WTC11 (cell line): ENCODE measurements at regions not wholly inside any gene's neighbourhood (a gene's known extent, or its start where the extent isn't known, plus 50 kb on each side); places are given as distances from the start of the nearest gene placed in this dataset.

ENCODE experiments used
- ATAC-seq: fragments of 200-7000 bp; cut with Tn5 transposase; 2 replicates; pipeline ENCODE4 v1.10.0; 2021; ENCODE audit warnings: mild to moderate bottlenecking, moderate library complexity
- CTCF ChIA-PET: fragments of 300-600 bp; sonication (Branson Sonifier 250); formaldehyde crosslinking; loops from one replicate; lab custom pipeline; 2021; ENCODE audit warnings: antibody characterized with exemption; lab: Charles Lee
- POLR2A ChIA-PET: fragments of 350-600 bp; sonication (Branson Sonifier 250); formaldehyde crosslinking; loops from one replicate; lab custom pipeline; 2021; ENCODE audit warnings: antibody characterized with exemption; lab: Charles Lee
- DNase-seq: peaks from one replicate; pipeline ENCODE4 v3.0.0; 2021; ENCODE audit warnings: low spot score
- H3K27ac Mint-ChIP-seq: 2 replicates; pipeline ENCODE4 v1.8.0; 2021; ENCODE audit warnings: mixed read lengths
- H3K27me3 Mint-ChIP-seq: 2 replicates; pipeline ENCODE4 v1.8.0; 2021; ENCODE audit warnings: low read depth, mild to moderate bottlenecking, moderate library complexity, mixed read lengths
- H3K36me3 Mint-ChIP-seq: 2 replicates; pipeline ENCODE4 v1.8.0; 2021; ENCODE audit warnings: mixed read lengths
- H3K4me1 Mint-ChIP-seq: 2 replicates; pipeline ENCODE4 v1.8.0; 2022; ENCODE audit warnings: mixed read lengths
- H3K4me3 Mint-ChIP-seq: 2 replicates; pipeline ENCODE4 v1.8.0; 2021; ENCODE audit warnings: mild to moderate bottlenecking, moderate library complexity, mixed read lengths
- H3K9me3 Mint-ChIP-seq: 2 replicates; pipeline ENCODE4 v1.8.0; 2021; ENCODE audit warnings: mixed read lengths
- ETV6 ChIP-seq: sonication (generic); formaldehyde crosslinking; IDR thresholded peaks from 2 replicates; pipeline ENCODE4 v1.8.1; 2022; ENCODE audit warnings: mild to moderate bottlenecking, missing genetic modification reagents
- FOXJ3 ChIP-seq: sonication (generic); formaldehyde crosslinking; IDR thresholded peaks from 2 replicates; pipeline ENCODE4 v1.9.0; 2021; ENCODE audit warnings: missing genetic modification reagents, mild to moderate bottlenecking, borderline replicate concordance
- FOXP1 ChIP-seq: sonication (generic); formaldehyde crosslinking; IDR thresholded peaks from 2 replicates; pipeline ENCODE4 v1.8.0; 2022; ENCODE audit warnings: missing genetic modification reagents, mild to moderate bottlenecking, moderate library complexity, borderline replicate concordance
- GRHL2 ChIP-seq: fragments of 250-450 bp; sonication (Bioruptor Pico); IDR thresholded peaks from 2 replicates; pipeline ENCODE4 v1.8.0; 2022; ENCODE audit warnings: mild to moderate bottlenecking, moderate library complexity; ENCODE audit not compliant: insufficient replicate concordance, severe bottlenecking
- GTF2I ChIP-seq: fragments of 250-450 bp; sonication (Bioruptor Pico); conservative IDR thresholded peaks from 2 replicates; pipeline ENCODE4 v1.4.0; 2021; ENCODE audit warnings: mild to moderate bottlenecking
- IRF2 ChIP-seq: sonication (generic); formaldehyde crosslinking; IDR thresholded peaks from 2 replicates; pipeline ENCODE4 v1.8.0; 2022; ENCODE audit warnings: low read depth, missing genetic modification reagents, borderline replicate concordance
- JUN ChIP-seq: sonication (generic); formaldehyde crosslinking; IDR thresholded peaks from 2 replicates; pipeline ENCODE4 v1.8.0; 2023; ENCODE audit warnings: mild to moderate bottlenecking, missing genetic modification reagents
- MYBL2 ChIP-seq: sonication (generic); formaldehyde crosslinking; IDR thresholded peaks from 2 replicates; pipeline ENCODE4 v1.8.1; 2023; ENCODE audit warnings: mild to moderate bottlenecking, moderate library complexity, missing genetic modification reagents
- NFATC4 ChIP-seq: fragments of 250-450 bp; sonication (Bioruptor Pico); IDR thresholded peaks from 2 replicates; pipeline ENCODE4 v1.9.0; 2021; ENCODE audit warnings: mild to moderate bottlenecking
- NR1H2 ChIP-seq: sonication (generic); formaldehyde crosslinking; IDR thresholded peaks from 2 replicates; pipeline ENCODE4 v1.9.0; 2021; ENCODE audit warnings: mild to moderate bottlenecking, moderate library complexity, missing genetic modification reagents
- NR2C2 ChIP-seq: sonication (generic); formaldehyde crosslinking; IDR thresholded peaks from 2 replicates; pipeline ENCODE4 v1.8.0; 2022; ENCODE audit warnings: mild to moderate bottlenecking, missing genetic modification reagents
- OVOL2 ChIP-seq: fragments of 250-450 bp; sonication (Bioruptor Pico); IDR thresholded peaks from 2 replicates; pipeline ENCODE4 v1.9.0; 2021; ENCODE audit warnings: mild to moderate bottlenecking, borderline replicate concordance
- RELA ChIP-seq: sonication (generic); formaldehyde crosslinking; IDR thresholded peaks from 2 replicates; pipeline ENCODE4 v1.8.1; 2022; ENCODE audit warnings: missing genetic modification reagents, mild to moderate bottlenecking, borderline replicate concordance
- SMAD4 ChIP-seq: sonication (generic); formaldehyde crosslinking; IDR thresholded peaks from 2 replicates; pipeline ENCODE4 v1.8.0; 2022; ENCODE audit warnings: mild to moderate bottlenecking, missing genetic modification reagents
- SP1 ChIP-seq: sonication (generic); formaldehyde crosslinking; conservative IDR thresholded peaks from 2 replicates; pipeline ENCODE4 v1.8.1; 2022; ENCODE audit warnings: missing genetic modification reagents
- TCF7 ChIP-seq: sonication (generic); formaldehyde crosslinking; IDR thresholded peaks from 2 replicates; pipeline ENCODE4 v1.8.0; 2022; ENCODE audit warnings: mild to moderate bottlenecking, low read depth, missing genetic modification reagents, moderate library complexity
- TEAD4 ChIP-seq: sonication (generic); formaldehyde crosslinking; IDR thresholded peaks from 2 replicates; pipeline ENCODE4 v1.8.0; 2022; ENCODE audit warnings: mild to moderate bottlenecking, missing genetic modification reagents
- TP53 ChIP-seq: sonication (generic); formaldehyde crosslinking; IDR thresholded peaks from 2 replicates; pipeline ENCODE4 v1.8.1; 2023; ENCODE audit warnings: mild to moderate bottlenecking, missing genetic modification reagents
- ZBTB21 ChIP-seq: sonication (generic); formaldehyde crosslinking; IDR thresholded peaks from 2 replicates; pipeline ENCODE4 v1.8.1; 2023; ENCODE audit warnings: mild to moderate bottlenecking, missing genetic modification reagents, borderline replicate concordance
- ZNF317 ChIP-seq: sonication (generic); formaldehyde crosslinking; IDR thresholded peaks from 2 replicates; pipeline ENCODE4 v1.8.1; 2023; ENCODE audit warnings: low read depth, mild to moderate bottlenecking, moderate library complexity, missing genetic modification reagents, borderline replicate concordance
- TF ChIP-seq, protein P1 (sequence below): sonication (generic); formaldehyde crosslinking; conservative IDR thresholded peaks from 2 replicates; pipeline ENCODE4 v1.8.1; 2023; ENCODE audit warnings: mild to moderate bottlenecking, low read depth, missing genetic modification reagents, moderate library complexity
- TF ChIP-seq, protein P2 (sequence below): sonication (generic); formaldehyde crosslinking; IDR thresholded peaks from 2 replicates; pipeline ENCODE4 v1.8.1; 2023; ENCODE audit warnings: mild to moderate bottlenecking, moderate library complexity, missing genetic modification reagents
- TF ChIP-seq, protein P3 (sequence below): fragments of 250-450 bp; sonication (Bioruptor Pico); IDR thresholded peaks from 2 replicates; pipeline ENCODE4 v1.9.0; 2021; ENCODE audit warnings: mild to moderate bottlenecking
- TF ChIP-seq, protein P4 (sequence below): fragments of 250-450 bp; sonication (Bioruptor Pico); IDR thresholded peaks from 2 replicates; pipeline ENCODE4 v1.9.0; 2021; ENCODE audit warnings: mild to moderate bottlenecking
- TF ChIP-seq, protein P5 (sequence below): fragments of 250-450 bp; sonication (Bioruptor Pico); IDR thresholded peaks from 2 replicates; pipeline ENCODE4 v1.9.0; 2021; ENCODE audit warnings: moderate library complexity, mild to moderate bottlenecking, inconsistent platforms, borderline replicate concordance
- TF ChIP-seq, protein P6 (sequence below): sonication (generic); formaldehyde crosslinking; IDR thresholded peaks from 2 replicates; pipeline ENCODE4 v1.8.0; 2022; ENCODE audit warnings: mild to moderate bottlenecking, missing genetic modification reagents
- TF ChIP-seq, protein P7 (sequence below): sonication (generic); formaldehyde crosslinking; IDR thresholded peaks from 2 replicates; pipeline ENCODE4 v1.8.1; 2022; ENCODE audit warnings: mild to moderate bottlenecking, moderate library complexity, missing genetic modification reagents

DNA sequence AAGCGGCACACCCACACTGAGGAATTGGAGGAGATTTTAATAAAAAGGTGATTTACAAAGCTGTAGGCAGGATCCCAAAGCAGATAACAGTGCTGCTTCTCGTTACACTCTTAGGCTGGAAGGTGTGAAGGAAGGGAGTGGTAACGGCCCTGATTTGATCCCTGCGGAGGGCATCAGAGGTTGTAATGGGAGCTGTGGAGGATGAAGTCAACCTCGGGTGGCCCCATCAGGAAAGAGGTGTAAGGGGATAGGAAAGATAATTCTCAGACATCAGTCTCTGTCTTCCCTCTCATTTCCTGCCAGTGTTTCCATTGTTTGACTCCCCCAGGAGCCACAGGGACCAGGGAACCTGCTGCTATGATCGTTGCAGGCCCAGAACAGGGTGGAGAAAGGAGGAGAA lies 245.7 kb upstream of the NOX3 start:
- Mint-ChIP-seq H3K27me3 (no peaks in the 10 kb centered on the region), H3K4me3 (no peak overlapping the region), H3K36me3 (no peaks in the 10 kb centered on the region), H3K9me3 (peaks cover 15% of the 10 kb centered on the region), H3K4me1 (peaks cover 9% of the 10 kb centered on the region), H3K27ac (no peak overlapping the region)
- CTCF ChIA-PET, result no interaction called here
- DNase-seq (no peak), ATAC-seq (peak; percentile 52)
- POLR2A ChIA-PET, result no interaction called here
- TF ChIP-seq, protein P1, sequence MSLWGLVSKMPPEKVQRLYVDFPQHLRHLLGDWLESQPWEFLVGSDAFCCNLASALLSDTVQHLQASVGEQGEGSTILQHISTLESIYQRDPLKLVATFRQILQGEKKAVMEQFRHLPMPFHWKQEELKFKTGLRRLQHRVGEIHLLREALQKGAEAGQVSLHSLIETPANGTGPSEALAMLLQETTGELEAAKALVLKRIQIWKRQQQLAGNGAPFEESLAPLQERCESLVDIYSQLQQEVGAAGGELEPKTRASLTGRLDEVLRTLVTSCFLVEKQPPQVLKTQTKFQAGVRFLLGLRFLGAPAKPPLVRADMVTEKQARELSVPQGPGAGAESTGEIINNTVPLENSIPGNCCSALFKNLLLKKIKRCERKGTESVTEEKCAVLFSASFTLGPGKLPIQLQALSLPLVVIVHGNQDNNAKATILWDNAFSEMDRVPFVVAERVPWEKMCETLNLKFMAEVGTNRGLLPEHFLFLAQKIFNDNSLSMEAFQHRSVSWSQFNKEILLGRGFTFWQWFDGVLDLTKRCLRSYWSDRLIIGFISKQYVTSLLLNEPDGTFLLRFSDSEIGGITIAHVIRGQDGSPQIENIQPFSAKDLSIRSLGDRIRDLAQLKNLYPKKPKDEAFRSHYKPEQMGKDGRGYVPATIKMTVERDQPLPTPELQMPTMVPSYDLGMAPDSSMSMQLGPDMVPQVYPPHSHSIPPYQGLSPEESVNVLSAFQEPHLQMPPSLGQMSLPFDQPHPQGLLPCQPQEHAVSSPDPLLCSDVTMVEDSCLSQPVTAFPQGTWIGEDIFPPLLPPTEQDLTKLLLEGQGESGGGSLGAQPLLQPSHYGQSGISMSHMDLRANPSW (CRISPR knock-in tag), result no peak
- TF ChIP-seq SMAD4 (CRISPR knock-in tag) (no peak), JUN (CRISPR knock-in tag) (no peak), FOXP1 (CRISPR knock-in tag) (no peak), NR1H2 (no peak), NR2C2 (CRISPR knock-in tag) (no peak), FOXJ3 (no peak), TEAD4 (CRISPR knock-in tag) (no peak), GTF2I (CRISPR knock-in tag) (no peak), TCF7 (CRISPR knock-in tag) (no peak), GRHL2 (no peak), IRF2 (no peak), ZBTB21 (CRISPR knock-in tag) (no peak), NFATC4 (CRISPR knock-in tag) (no peak), ZNF317 (CRISPR knock-in tag) (no peak)
- TF ChIP-seq, protein P2, sequence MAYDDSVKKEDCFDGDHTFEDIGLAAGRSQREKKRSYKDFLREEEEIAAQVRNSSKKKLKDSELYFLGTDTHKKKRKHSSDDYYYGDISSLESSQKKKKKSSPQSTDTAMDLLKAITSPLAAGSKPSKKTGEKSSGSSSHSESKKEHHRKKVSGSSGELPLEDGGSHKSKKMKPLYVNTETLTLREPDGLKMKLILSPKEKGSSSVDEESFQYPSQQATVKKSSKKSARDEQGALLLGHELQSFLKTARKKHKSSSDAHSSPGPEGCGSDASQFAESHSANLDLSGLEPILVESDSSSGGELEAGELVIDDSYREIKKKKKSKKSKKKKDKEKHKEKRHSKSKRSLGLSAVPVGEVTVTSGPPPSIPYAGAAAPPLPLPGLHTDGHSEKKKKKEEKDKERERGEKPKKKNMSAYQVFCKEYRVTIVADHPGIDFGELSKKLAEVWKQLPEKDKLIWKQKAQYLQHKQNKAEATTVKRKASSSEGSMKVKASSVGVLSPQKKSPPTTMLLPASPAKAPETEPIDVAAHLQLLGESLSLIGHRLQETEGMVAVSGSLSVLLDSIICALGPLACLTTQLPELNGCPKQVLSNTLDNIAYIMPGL (CRISPR knock-in tag), result no peak
- TF ChIP-seq, protein P3, sequence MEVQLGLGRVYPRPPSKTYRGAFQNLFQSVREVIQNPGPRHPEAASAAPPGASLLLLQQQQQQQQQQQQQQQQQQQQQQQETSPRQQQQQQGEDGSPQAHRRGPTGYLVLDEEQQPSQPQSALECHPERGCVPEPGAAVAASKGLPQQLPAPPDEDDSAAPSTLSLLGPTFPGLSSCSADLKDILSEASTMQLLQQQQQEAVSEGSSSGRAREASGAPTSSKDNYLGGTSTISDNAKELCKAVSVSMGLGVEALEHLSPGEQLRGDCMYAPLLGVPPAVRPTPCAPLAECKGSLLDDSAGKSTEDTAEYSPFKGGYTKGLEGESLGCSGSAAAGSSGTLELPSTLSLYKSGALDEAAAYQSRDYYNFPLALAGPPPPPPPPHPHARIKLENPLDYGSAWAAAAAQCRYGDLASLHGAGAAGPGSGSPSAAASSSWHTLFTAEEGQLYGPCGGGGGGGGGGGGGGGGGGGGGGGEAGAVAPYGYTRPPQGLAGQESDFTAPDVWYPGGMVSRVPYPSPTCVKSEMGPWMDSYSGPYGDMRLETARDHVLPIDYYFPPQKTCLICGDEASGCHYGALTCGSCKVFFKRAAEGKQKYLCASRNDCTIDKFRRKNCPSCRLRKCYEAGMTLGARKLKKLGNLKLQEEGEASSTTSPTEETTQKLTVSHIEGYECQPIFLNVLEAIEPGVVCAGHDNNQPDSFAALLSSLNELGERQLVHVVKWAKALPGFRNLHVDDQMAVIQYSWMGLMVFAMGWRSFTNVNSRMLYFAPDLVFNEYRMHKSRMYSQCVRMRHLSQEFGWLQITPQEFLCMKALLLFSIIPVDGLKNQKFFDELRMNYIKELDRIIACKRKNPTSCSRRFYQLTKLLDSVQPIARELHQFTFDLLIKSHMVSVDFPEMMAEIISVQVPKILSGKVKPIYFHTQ (CRISPR knock-in tag), result no peak

DNA sequence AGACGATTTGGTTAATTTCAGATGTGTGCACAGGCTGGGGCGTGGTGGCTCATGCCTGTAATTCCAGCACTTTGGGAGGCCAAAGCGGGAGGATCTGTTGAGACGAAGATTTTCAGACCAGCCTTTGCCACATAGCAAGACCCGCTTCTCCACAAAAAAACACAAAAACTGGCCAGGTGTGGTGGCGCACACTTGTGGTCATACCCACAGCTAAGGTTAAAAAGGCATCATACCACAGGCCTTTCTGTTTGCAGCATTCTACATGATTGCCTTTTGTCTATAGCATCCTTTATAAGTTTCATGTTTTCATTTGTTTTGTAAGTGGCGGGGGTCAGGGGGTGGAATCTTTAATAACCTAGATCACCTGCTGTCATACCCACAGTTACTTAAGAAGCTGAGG lies 239.9 kb upstream of the NOX3 start:
- H3K27me3 Mint-ChIP-seq, result no peaks in the 10 kb centered on the region
- H3K4me1 Mint-ChIP-seq, result no peaks in the 10 kb centered on the region
- no peaks in the 10 kb centered on the region for H3K9me3 Mint-ChIP-seq
- H3K27ac Mint-ChIP-seq, result no peak overlapping the region
- DNase-seq (no peak), ATAC-seq (no peak)
- H3K36me3 Mint-ChIP-seq, result no peaks in the 10 kb centered on the region
- CTCF ChIA-PET, result no interaction called here
- H3K4me3 Mint-ChIP-seq, result no peak overlapping the region
- POLR2A ChIA-PET, result no interaction called here
- TF ChIP-seq, protein P4, sequence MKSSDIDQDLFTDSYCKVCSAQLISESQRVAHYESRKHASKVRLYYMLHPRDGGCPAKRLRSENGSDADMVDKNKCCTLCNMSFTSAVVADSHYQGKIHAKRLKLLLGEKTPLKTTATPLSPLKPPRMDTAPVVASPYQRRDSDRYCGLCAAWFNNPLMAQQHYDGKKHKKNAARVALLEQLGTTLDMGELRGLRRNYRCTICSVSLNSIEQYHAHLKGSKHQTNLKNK (CRISPR knock-in tag), result no peak
- TF ChIP-seq RELA (CRISPR knock-in tag) (no peak), FOXJ3 (no peak), ZBTB21 (CRISPR knock-in tag) (no peak), TP53 (CRISPR knock-in tag) (no peak), SP1 (no peak), MYBL2 (CRISPR knock-in tag) (no peak), ETV6 (CRISPR knock-in tag) (no peak), OVOL2 (CRISPR knock-in tag) (no peak)
- TF ChIP-seq, protein P5, sequence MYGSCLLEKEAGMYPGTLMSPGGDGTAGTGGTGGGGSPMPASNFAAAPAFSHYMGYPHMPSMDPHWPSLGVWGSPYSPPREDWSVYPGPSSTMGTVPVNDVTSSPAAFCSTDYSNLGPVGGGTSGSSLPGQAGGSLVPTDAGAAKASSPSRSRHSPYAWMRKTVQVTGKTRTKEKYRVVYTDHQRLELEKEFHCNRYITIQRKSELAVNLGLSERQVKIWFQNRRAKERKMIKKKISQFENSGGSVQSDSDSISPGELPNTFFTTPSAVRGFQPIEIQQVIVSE (CRISPR knock-in tag), result no peak
- TF ChIP-seq, protein P6, sequence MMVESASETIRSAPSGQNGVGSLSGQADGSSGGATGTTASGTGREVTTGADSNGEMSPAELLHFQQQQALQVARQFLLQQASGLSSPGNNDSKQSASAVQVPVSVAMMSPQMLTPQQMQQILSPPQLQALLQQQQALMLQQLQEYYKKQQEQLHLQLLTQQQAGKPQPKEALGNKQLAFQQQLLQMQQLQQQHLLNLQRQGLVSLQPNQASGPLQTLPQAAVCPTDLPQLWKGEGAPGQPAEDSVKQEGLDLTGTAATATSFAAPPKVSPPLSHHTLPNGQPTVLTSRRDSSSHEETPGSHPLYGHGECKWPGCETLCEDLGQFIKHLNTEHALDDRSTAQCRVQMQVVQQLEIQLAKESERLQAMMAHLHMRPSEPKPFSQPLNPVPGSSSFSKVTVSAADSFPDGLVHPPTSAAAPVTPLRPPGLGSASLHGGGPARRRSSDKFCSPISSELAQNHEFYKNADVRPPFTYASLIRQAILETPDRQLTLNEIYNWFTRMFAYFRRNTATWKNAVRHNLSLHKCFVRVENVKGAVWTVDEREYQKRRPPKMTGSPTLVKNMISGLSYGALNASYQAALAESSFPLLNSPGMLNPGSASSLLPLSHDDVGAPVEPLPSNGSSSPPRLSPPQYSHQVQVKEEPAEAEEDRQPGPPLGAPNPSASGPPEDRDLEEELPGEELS (CRISPR knock-in tag), result no peak
- TF ChIP-seq, protein P7, sequence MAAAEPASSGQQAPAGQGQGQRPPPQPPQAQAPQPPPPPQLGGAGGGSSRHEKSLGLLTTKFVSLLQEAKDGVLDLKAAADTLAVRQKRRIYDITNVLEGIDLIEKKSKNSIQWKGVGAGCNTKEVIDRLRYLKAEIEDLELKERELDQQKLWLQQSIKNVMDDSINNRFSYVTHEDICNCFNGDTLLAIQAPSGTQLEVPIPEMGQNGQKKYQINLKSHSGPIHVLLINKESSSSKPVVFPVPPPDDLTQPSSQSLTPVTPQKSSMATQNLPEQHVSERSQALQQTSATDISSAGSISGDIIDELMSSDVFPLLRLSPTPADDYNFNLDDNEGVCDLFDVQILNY (CRISPR knock-in tag), result no peak
